Thoracic aorta (tissue), 2 donors: ENCODE measurements at regions not wholly inside any gene's neighbourhood (a gene's known extent, or its start where the extent isn't known, plus 50 kb on each side); places are given as distances from the start of the nearest gene placed in this dataset.

Experiments used
- ATAC-seq: fragments of 150-250 bp; one replicate; pipeline ENCODE4 v1.8.0; 2017; ENCODE audit warnings: low read depth; ENCODE audit not compliant: insufficient number of reproducible peaks, low FRiP score
- DNase-seq: peaks from one replicate; pipeline ENCODE4 v3.0.0-alpha.2; 2020; ENCODE audit warnings: low spot score
- H3K27ac ChIP-seq, 2 donors: fragments of 200-600 bp; sonication (generic); 1 replicate in 1 of 2; 2 replicates in 1 of 2; pipeline ENCODE4 v1.5.1; 2016; ENCODE audit warnings: mild to moderate bottlenecking in 2 of 2, moderate library complexity in 2 of 2
- H3K27me3 ChIP-seq: fragments of 200-600 bp; sonication (generic); replicated peaks from 2 replicates; pipeline ENCODE4 v1.6.0; 2016; ENCODE audit warnings: mild to moderate bottlenecking; ENCODE audit not compliant: insufficient read depth
- H3K36me3 ChIP-seq: fragments of 200-600 bp; sonication (generic); one replicate; pipeline ENCODE4 v1.5.1; 2016
- H3K4me1 ChIP-seq, 2 donors: fragments of 200-600 bp; sonication (generic); 1 replicate in 1 of 2; 2 replicates in 1 of 2; pipeline versions ENCODE4 v1.5.1 to v1.6.0; 2016; ENCODE audit warnings: low read depth in 2 of 2, mild to moderate bottlenecking in 1 of 2; ENCODE audit not compliant: control insufficient read depth in 1 of 2
- H3K4me3 ChIP-seq: fragments of 200-600 bp; sonication (generic); 2 replicates; pipeline ENCODE4 v1.5.1; 2016; ENCODE audit warnings: mild to moderate bottlenecking
- H3K9me3 ChIP-seq: fragments of 200-600 bp; sonication (generic); 2 replicates; pipeline ENCODE4 v1.5.1; 2016
- TF ChIP-seq, protein P1 (sequence below): fragments of 200-600 bp; sonication (generic); IDR thresholded peaks from one replicate; pipeline ENCODE4 v1.5.1; 2019; ENCODE audit warnings: antibody characterized with exemption

DNA sequence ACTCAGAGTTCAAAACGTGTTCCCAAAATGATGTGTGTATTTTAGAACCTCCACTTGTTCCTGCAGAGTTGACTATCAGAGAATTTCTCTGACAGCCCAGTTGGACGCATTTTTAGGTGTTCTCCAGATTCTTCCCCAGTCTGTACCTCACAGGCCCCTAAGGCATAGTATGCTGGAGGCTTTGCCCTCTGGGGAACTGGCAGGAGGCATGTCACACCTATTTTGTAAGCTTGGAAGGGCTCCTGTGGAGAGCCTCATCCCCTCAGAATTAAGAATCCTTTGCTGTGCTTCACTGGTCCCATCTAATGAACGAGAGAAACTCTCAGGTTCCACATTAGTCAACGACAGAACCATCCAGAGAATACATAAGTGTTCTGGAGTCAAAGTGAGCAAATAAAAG, 144.1 kb upstream of the SLC30A5 start:
- Histone ChIP-seq H3K4me1 (peaks cover 0 to 23% of the 10 kb centered on the region in 2 donors), H3K27ac (no peak overlapping the region), H3K4me3 (no peak overlapping the region), H3K27me3 (no peaks in the 10 kb centered on the region), H3K9me3 (no peaks in the 10 kb centered on the region), H3K36me3 (no peaks in the 10 kb centered on the region)
- TF ChIP-seq, protein P1, sequence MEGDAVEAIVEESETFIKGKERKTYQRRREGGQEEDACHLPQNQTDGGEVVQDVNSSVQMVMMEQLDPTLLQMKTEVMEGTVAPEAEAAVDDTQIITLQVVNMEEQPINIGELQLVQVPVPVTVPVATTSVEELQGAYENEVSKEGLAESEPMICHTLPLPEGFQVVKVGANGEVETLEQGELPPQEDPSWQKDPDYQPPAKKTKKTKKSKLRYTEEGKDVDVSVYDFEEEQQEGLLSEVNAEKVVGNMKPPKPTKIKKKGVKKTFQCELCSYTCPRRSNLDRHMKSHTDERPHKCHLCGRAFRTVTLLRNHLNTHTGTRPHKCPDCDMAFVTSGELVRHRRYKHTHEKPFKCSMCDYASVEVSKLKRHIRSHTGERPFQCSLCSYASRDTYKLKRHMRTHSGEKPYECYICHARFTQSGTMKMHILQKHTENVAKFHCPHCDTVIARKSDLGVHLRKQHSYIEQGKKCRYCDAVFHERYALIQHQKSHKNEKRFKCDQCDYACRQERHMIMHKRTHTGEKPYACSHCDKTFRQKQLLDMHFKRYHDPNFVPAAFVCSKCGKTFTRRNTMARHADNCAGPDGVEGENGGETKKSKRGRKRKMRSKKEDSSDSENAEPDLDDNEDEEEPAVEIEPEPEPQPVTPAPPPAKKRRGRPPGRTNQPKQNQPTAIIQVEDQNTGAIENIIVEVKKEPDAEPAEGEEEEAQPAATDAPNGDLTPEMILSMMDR: no peak
- ATAC-seq (no peak), DNase-seq (no peak)

DNA sequence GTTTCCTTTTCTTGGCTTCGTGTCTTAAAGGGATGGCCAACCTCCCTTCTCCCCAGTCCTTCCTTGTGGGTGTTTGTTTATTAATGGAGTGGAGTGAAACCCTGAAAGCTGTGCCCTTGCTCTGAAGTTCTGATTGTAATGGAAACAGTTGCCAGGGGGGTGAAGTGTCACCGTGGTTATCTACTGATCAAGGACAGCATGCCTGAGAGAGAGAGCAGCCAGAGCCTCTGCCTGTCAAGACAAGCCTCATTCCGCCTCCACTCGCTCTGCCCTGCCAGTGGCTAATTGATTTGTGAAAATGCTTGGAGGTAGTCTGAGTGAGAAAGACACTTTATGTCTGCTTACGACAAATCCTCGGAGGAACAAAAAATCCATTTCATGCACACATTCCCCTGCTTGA, 143.7 kb upstream of the SLC30A5 start:
- Histone ChIP-seq H3K36me3 (no peaks in the 10 kb centered on the region), H3K9me3 (no peaks in the 10 kb centered on the region), H3K4me3 (no peak overlapping the region), H3K4me1 (peaks cover 0 to 23% of the 10 kb centered on the region in 2 donors), H3K27ac (no peak overlapping the region), H3K27me3 (no peaks in the 10 kb centered on the region)
- no peak for ATAC-seq
- TF ChIP-seq, protein P1: no peak
- DNase-seq: no peak

DNA sequence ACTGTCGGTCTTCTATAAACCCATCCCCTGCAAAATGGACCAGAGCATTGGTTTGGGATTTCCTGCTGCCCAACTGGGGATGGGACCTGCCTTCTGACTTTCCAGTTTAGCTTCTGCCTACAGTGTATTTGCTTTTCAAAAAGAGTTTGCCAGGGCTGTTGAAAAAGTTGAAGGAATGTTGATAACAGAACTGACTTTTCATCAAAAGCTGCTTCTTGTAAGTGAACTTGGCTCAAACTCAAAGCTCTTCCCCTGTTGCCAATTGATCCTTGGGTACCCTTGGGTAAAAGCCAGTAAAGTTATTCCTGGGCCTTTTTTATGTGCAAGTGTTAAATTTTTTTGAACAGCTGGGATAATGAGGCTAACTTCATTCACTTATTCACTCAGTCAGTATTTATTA, 142.9 kb upstream of the SLC30A5 start:
- Histone ChIP-seq H3K4me3 (no peak overlapping the region), H3K9me3 (no peaks in the 10 kb centered on the region), H3K27me3 (no peaks in the 10 kb centered on the region), H3K36me3 (no peaks in the 10 kb centered on the region), H3K4me1 (peaks cover 0 to 23% of the 10 kb centered on the region in 2 donors), H3K27ac (no peak overlapping the region)
- ATAC-seq (no peak), DNase-seq (no peak)
- TF ChIP-seq, protein P1: no peak

DNA sequence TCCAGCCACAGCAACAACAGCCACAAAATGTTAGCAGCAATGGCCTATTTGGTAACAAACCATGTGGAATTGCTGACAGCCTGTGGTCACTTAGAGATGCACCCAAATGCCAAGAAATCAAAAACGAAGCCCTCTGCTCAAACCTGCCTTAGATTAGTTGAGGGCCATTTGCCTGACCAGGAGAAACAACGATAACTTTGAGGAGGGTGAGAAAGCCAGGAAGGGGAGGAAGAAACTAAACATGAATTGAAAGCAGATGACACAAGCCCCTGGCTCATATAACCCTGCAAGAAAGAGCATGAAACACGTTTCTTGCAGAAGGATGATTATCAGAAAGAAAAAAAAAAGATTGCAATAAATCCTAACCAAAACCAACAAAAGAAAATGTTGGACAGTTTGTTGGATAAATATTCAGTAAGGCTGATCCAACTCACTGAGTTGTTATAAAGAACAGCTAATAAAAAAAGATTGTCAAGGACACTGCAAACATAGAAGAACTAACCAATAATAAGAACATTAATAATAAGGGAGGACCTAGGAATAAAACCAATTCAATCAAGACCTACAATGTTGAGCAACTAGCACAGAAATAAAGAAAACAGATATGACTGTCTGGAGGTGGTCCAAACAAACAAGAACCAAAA, 140.5 kb upstream of the SLC30A5 start:
- no peak overlapping the region for H3K27ac ChIP-seq
- no peaks in the 10 kb centered on the region for H3K27me3 ChIP-seq

DNA sequence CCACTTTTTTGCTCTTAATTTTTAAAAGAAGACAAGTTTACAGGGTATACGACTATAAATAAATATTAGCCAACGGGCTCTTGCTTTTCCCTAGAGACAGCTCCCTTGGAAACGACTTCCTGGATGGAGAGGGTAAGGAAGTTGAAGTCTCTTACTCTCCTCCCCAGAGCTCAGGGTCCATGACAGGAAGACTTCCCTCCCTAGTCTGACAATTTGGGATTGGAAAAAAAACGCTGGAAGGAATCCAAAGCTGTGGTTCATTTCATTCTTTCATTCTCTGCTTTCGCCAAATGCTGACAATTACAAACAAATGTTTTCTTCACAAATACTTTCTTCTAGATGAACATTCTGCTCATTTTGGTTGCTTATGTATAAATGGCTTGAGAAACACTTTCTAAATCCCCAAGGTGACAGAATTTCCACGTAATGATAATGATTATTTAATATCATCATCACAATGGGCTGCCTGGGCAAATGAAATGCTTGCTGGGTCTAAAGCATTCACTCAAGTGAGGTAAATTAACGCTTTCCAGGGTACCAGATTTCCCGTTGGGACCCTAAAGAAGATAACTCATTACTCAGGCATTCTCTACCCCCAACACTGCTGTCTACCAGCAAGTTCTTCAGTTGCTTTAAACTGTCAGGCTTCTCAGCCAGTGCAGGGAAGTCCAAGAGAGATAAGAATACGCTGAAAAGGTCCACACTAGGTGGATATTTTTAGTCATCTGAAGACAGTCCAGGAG, 139.8 kb upstream of the SLC30A5 start:
- DNase-seq (no peak), ATAC-seq (no peak)
- peaks cover 0 to 23% of the 10 kb centered on the region in 2 donors for H3K4me1 ChIP-seq
- no peak overlapping the region for H3K4me3 ChIP-seq
- H3K9me3 ChIP-seq: no peaks in the 10 kb centered on the region
- H3K27me3 ChIP-seq: no peaks in the 10 kb centered on the region
- no peak overlapping the region for H3K27ac ChIP-seq
- TF ChIP-seq, protein P1: no peak
- H3K36me3 ChIP-seq: no peaks in the 10 kb centered on the region

More for the DNA sequence above, 140.5 kb upstream of the SLC30A5 start:
- Histone ChIP-seq H3K9me3 (no peaks in the 10 kb centered on the region), H3K36me3 (no peaks in the 10 kb centered on the region), H3K4me3 (no peak overlapping the region), H3K4me1 (peaks cover 0 to 23% of the 10 kb centered on the region in 2 donors)
- no peak for DNase-seq
- TF ChIP-seq, protein P1: no peak
- no peak for ATAC-seq
